ENCODE measurements at regions not wholly inside any gene's neighbourhood (a gene's known extent, or its start where the extent isn't known, plus 50 kb on each side); places are given as distances from the start of the nearest gene placed in this dataset.

- TF ChIP-seq, protein P1, sequence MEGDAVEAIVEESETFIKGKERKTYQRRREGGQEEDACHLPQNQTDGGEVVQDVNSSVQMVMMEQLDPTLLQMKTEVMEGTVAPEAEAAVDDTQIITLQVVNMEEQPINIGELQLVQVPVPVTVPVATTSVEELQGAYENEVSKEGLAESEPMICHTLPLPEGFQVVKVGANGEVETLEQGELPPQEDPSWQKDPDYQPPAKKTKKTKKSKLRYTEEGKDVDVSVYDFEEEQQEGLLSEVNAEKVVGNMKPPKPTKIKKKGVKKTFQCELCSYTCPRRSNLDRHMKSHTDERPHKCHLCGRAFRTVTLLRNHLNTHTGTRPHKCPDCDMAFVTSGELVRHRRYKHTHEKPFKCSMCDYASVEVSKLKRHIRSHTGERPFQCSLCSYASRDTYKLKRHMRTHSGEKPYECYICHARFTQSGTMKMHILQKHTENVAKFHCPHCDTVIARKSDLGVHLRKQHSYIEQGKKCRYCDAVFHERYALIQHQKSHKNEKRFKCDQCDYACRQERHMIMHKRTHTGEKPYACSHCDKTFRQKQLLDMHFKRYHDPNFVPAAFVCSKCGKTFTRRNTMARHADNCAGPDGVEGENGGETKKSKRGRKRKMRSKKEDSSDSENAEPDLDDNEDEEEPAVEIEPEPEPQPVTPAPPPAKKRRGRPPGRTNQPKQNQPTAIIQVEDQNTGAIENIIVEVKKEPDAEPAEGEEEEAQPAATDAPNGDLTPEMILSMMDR (IDR thresholded peaks at IDR 0.05; ENCODE audit: control extremely low read depth, extremely low read depth): no peak
- H3K27ac ChIP-seq (ENCODE audit: low read depth in 1 of 2, low read length in 1 of 2): no peak overlapping the region
- DNase-seq: no peak
- H3K27me3 ChIP-seq (ENCODE audit: control insufficient read depth in 3 of 3, insufficient read depth in 3 of 3, low read length in 2 of 3): peaks cover 0 to 4% (median 0%) of the 10 kb centered on the region in 3 donors
- 80 to 88% methylated on average over 11 of the region's 11 CpGs for WGBS, 2 donors
- no peaks in the 10 kb centered on the region for H3K36me3 ChIP-seq (ENCODE audit: control insufficient read depth in 4 of 4, insufficient read depth in 4 of 4, low read length in 4 of 4)
- no peak for ATAC-seq (ENCODE audit: insufficient read depth, low FRiP score)
- H3K9ac ChIP-seq (ENCODE audit: insufficient read depth in 1 of 2, low read length in 2 of 2): no peak overlapping the region
- peaks cover 0 to 50% (median 3%) of the 10 kb centered on the region in 5 donors for H3K4me1 ChIP-seq (ENCODE audit: control insufficient read depth in 5 of 5, insufficient read depth in 5 of 5, low read length in 5 of 5)
- H3K4me3 ChIP-seq: no peak overlapping the region
- H3K9me3 ChIP-seq (ENCODE audit: control insufficient read depth in 4 of 4, insufficient read depth in 3 of 4, low read length in 3 of 4): no peaks in the 10 kb centered on the region
Observed at GRCh38 chr6:165843568-165844113, 180.6 kb upstream of the PDE10A start.

DNA sequence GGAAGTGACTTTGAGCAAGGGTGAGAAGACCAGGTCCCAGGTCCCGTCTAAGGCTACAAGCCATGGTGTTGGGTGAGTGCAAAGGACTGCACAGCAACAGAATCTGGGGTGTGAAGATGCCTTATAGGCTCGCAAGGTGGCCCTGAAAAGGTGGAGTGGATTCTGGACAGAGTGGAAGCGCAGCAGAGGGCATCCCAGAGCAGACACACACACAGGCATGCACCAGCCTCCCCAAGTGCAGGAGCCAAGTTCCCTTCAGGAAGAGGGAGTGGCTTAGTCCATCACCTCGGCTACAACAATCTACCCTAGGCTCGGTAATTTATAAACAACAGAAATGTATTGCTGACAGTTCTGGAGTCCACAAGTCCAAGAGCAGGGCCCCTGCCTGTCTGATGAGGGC, 180.1 kb upstream of the PDE10A start:
- Histone ChIP-seq H3K27ac (ENCODE audit: low read depth in 1 of 2, low read length in 1 of 2) (no peak overlapping the region), H3K36me3 (ENCODE audit: control insufficient read depth in 4 of 4, insufficient read depth in 4 of 4, low read length in 4 of 4) (no peaks in the 10 kb centered on the region), H3K27me3 (ENCODE audit: control insufficient read depth in 3 of 3, insufficient read depth in 3 of 3, low read length in 2 of 3) (peaks cover 0 to 4% (median 0%) of the 10 kb centered on the region in 3 donors), H3K4me1 (ENCODE audit: control insufficient read depth in 5 of 5, insufficient read depth in 5 of 5, low read length in 5 of 5) (peaks cover 0 to 44% (median 3%) of the 10 kb centered on the region in 5 donors), H3K4me3 (no peak overlapping the region), H3K9ac (ENCODE audit: insufficient read depth in 1 of 2, low read length in 2 of 2) (no peak overlapping the region), H3K9me3 (ENCODE audit: control insufficient read depth in 4 of 4, insufficient read depth in 3 of 4, low read length in 3 of 4) (no peaks in the 10 kb centered on the region)
- whole genome bisulfite sequencing, 2 donors: 43 to 60% methylated on average over 5 of the region's 5 CpGs
- TF ChIP-seq, protein P1 (IDR thresholded peaks at IDR 0.05; ENCODE audit: control extremely low read depth, extremely low read depth): no peak
- no peak for DNase-seq
- ATAC-seq (ENCODE audit: insufficient read depth, low FRiP score): no peak

GRCh38 chr6:165842281-165842936, 179.4 kb upstream of the PDE10A start:
- H3K36me3 ChIP-seq (ENCODE audit: control insufficient read depth in 4 of 4, insufficient read depth in 4 of 4, low read length in 4 of 4): no peaks in the 10 kb centered on the region
- WGBS, 2 donors: 58 to 74% methylated on average over 12 of the region's 12 CpGs
- H3K27me3 ChIP-seq (ENCODE audit: control insufficient read depth in 3 of 3, insufficient read depth in 3 of 3, low read length in 2 of 3): peaks cover 0 to 4% (median 0%) of the 10 kb centered on the region in 3 donors
- no peak overlapping the region for H3K9ac ChIP-seq (ENCODE audit: insufficient read depth in 1 of 2, low read length in 2 of 2)
- no peak overlapping the region for H3K4me3 ChIP-seq
- ATAC-seq (ENCODE audit: insufficient read depth, low FRiP score) (no peak), DNase-seq (no peak)
- H3K4me1 ChIP-seq (ENCODE audit: control insufficient read depth in 5 of 5, insufficient read depth in 5 of 5, low read length in 5 of 5): peaks cover 0 to 37% (median 3%) of the 10 kb centered on the region in 5 donors
- no peak overlapping the region for H3K27ac ChIP-seq (ENCODE audit: low read depth in 1 of 2, low read length in 1 of 2)
- TF ChIP-seq, protein P1 (IDR thresholded peaks at IDR 0.05; ENCODE audit: control extremely low read depth, extremely low read depth): no peak
- H3K9me3 ChIP-seq (ENCODE audit: control insufficient read depth in 4 of 4, insufficient read depth in 3 of 4, low read length in 3 of 4): no peaks in the 10 kb centered on the region
